ENCODE measurements at regions not wholly inside any gene's neighbourhood (a gene's known extent, or its start where the extent isn't known, plus 50 kb on each side); places are given as distances from the start of the nearest gene placed in this dataset.

DNA sequence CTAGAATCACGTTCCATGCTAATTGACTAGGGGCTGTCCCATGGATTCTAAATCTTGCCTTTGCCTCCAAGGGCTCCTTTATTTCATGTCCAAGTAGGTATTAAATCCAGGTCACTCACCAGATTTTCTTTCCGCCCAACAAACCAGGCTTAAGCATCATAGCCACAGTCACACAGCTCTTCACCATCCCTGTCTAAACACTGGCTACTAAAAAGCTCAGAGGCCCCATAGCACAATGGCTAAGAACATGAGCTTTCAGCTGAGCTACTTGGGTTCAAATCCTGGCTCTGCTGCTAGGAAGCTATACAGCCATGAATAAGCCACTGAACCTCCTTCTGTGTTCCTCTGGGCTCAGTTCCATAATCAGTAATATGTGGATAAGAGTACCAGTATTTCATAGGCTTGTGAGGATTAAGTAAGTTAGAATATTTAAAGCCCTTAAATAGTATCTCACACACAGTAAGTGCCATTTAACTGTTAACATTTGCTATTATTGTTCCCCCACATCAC, 277.2 kb upstream of the GJB5 start:
- TF ChIP-seq, protein P1, sequence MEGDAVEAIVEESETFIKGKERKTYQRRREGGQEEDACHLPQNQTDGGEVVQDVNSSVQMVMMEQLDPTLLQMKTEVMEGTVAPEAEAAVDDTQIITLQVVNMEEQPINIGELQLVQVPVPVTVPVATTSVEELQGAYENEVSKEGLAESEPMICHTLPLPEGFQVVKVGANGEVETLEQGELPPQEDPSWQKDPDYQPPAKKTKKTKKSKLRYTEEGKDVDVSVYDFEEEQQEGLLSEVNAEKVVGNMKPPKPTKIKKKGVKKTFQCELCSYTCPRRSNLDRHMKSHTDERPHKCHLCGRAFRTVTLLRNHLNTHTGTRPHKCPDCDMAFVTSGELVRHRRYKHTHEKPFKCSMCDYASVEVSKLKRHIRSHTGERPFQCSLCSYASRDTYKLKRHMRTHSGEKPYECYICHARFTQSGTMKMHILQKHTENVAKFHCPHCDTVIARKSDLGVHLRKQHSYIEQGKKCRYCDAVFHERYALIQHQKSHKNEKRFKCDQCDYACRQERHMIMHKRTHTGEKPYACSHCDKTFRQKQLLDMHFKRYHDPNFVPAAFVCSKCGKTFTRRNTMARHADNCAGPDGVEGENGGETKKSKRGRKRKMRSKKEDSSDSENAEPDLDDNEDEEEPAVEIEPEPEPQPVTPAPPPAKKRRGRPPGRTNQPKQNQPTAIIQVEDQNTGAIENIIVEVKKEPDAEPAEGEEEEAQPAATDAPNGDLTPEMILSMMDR (IDR thresholded peaks at IDR 0.05) = no peak
- TF ChIP-seq POLR2A (IDR thresholded peaks at IDR 0.05) = no peak
